HEK293T (cell line): ENCODE measurements at regions not wholly inside any gene's neighbourhood (a gene's known extent, or its start where the extent isn't known, plus 50 kb on each side); places are given as distances from the start of the nearest gene placed in this dataset.

Source experiments
- CTCF ChIA-PET: fragments of 350-600 bp; formaldehyde crosslinking; extraction: SDS; loops from one replicate; lab custom pipeline; 2021; ENCODE audit warnings: antibody characterized with exemption, inconsistent platforms; lab: Yijun Ruan, JAX
- POLR2A ChIA-PET: fragments of 350-600 bp; formaldehyde crosslinking; extraction: SDS; loops from one replicate; lab custom pipeline; 2020; ENCODE audit warnings: antibody characterized with exemption, inconsistent platforms; lab: Yijun Ruan, JAX
- DNase-seq: peaks from one replicate; pipeline ENCODE4 v3.0.0; 2012; ENCODE audit warnings: mixed read lengths; ENCODE audit errors: extremely low spot score
- ARNT ChIP-seq: fragments of 450-650 bp; IDR thresholded peaks from 2 replicates; pipeline ENCODE4 v1.6.1; 2017; ENCODE audit warnings: mild to moderate bottlenecking
- BHLHE40 ChIP-seq: fragments of 450-650 bp; IDR thresholded peaks from 2 replicates; pipeline ENCODE4 v1.6.1; 2016; ENCODE audit warnings: mild to moderate bottlenecking, moderate library complexity, borderline replicate concordance
- CTBP1 ChIP-seq: fragments of 450-650 bp; IDR thresholded peaks from 2 replicates; pipeline ENCODE4 v1.6.1; 2016; ENCODE audit warnings: borderline replicate concordance
- ELF4 ChIP-seq: fragments of 450-650 bp; IDR thresholded peaks from 2 replicates; pipeline ENCODE4 v1.6.1; 2017; ENCODE audit warnings: antibody characterized with exemption
- FOXA1 ChIP-seq: fragments of 450-650 bp; IDR thresholded peaks from 2 replicates; pipeline ENCODE4 v1.6.1; 2016; ENCODE audit warnings: mild to moderate bottlenecking
- FOXK2 ChIP-seq: fragments of 450-650 bp; IDR thresholded peaks from 2 replicates; pipeline ENCODE4 v1.6.1; 2016; ENCODE audit warnings: mild to moderate bottlenecking
- FOXM1 ChIP-seq: fragments of 450-650 bp; IDR thresholded peaks from 2 replicates; pipeline ENCODE4 v1.6.1; 2017; ENCODE audit warnings: mild to moderate bottlenecking, borderline replicate concordance
- HDGF ChIP-seq: fragments of 450-650 bp; IDR thresholded peaks from 2 replicates; pipeline ENCODE4 v1.6.1; 2017; ENCODE audit warnings: antibody characterized with exemption, borderline replicate concordance
- L3MBTL2 ChIP-seq: fragments of 450-650 bp; conservative IDR thresholded peaks from 2 replicates; pipeline ENCODE4 v1.6.1; 2016; ENCODE audit warnings: mild to moderate bottlenecking
- LEF1 ChIP-seq: fragments of 450-650 bp; IDR thresholded peaks from 2 replicates; pipeline ENCODE4 v1.6.1; 2017; ENCODE audit warnings: mild to moderate bottlenecking, borderline replicate concordance
- NFRKB ChIP-seq: fragments of 450-650 bp; IDR thresholded peaks from 2 replicates; pipeline ENCODE4 v1.6.1; 2016; ENCODE audit warnings: mild to moderate bottlenecking, moderate library complexity
- SP1 ChIP-seq: fragments of 450-650 bp; IDR thresholded peaks from 2 replicates; pipeline ENCODE4 v1.6.1; 2017
- SUZ12 ChIP-seq: fragments of 450-650 bp; IDR thresholded peaks from 2 replicates; pipeline ENCODE4 v1.6.1; 2016; ENCODE audit warnings: mild to moderate bottlenecking
- TARDBP ChIP-seq: fragments of 450-650 bp; IDR thresholded peaks from 2 replicates; pipeline ENCODE4 v1.6.1; 2016
- ZNF384 ChIP-seq: fragments of 450-650 bp; IDR thresholded peaks from 2 replicates; pipeline ENCODE4 v1.6.1; 2016
- TF ChIP-seq, protein P1 (sequence below): fragments of 450-650 bp; IDR thresholded peaks from 2 replicates; pipeline ENCODE4 v1.6.1; 2016

GRCh38 chr7:27462575-27463270 lies 200.0 kb downstream of the HIBADH start:
- CTCF ChIA-PET = no interaction called here
- no peak for DNase-seq
- POLR2A ChIA-PET = no interaction called here
- TF ChIP-seq SP1 = no peak
- TF ChIP-seq SUZ12 = no peak
- TF ChIP-seq ZNF384 = no peak
- no peak for TF ChIP-seq FOXA1
- TF ChIP-seq ELF4 = no peak
- no peak for TF ChIP-seq FOXK2
- no peak for TF ChIP-seq TARDBP
- TF ChIP-seq HDGF = no peak
- no peak for TF ChIP-seq NFRKB
- no peak for TF ChIP-seq L3MBTL2
- no peak for TF ChIP-seq CTBP1
- TF ChIP-seq, protein P1, sequence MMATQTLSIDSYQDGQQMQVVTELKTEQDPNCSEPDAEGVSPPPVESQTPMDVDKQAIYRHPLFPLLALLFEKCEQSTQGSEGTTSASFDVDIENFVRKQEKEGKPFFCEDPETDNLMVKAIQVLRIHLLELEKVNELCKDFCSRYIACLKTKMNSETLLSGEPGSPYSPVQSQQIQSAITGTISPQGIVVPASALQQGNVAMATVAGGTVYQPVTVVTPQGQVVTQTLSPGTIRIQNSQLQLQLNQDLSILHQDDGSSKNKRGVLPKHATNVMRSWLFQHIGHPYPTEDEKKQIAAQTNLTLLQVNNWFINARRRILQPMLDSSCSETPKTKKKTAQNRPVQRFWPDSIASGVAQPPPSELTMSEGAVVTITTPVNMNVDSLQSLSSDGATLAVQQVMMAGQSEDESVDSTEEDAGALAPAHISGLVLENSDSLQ = no peak
- TF ChIP-seq LEF1 = no peak
- no peak for TF ChIP-seq FOXM1
- TF ChIP-seq ARNT = no peak
- no peak for TF ChIP-seq BHLHE40

- CTCF ChIA-PET = no interaction called here
- TF ChIP-seq ARNT (no peak), TARDBP (no peak), NFRKB (no peak), ELF4 (no peak), CTBP1 (no peak), FOXK2 (no peak), FOXA1 (no peak), HDGF (no peak), BHLHE40 (no peak), SUZ12 (no peak), ZNF384 (no peak), LEF1 (no peak), L3MBTL2 (no peak)
- TF ChIP-seq, protein P1 = no peak
- DNase-seq = no peak
- POLR2A ChIA-PET = no interaction called here
Measured at GRCh38 chr7:27464970-27465369, 197.7 kb downstream of the HIBADH start.

DNA sequence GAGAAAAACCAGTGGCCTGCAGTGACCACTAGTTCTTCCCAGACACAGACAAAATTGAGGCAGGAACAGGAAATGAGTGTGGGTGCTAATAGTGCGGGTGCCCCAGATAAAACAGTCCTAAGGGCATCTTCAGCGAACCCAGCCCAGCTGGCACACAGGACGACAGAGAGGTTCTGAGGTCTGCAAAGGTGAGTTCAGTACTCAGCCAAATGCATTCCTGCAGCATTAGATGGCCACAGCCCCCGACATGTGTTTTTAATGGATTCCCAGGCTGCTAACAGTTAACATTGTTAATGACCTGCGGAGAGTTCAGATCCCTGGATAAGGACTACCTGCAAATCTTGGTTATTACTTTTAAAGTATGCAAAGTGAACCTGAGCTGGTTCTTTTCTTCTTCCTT lies 196.0 kb downstream of the HIBADH start:
- ChIA-PET POLR2A (interaction anchor here (0.8 kb wide), 1 partner anchor 11 kb away, joined by 3 read pairs; no protein-coding TSS in a partner anchor), CTCF (no interaction called here)
- DNase-seq = no peak
- TF ChIP-seq NFRKB (no peak), HDGF (no peak), SUZ12 (no peak)

DNA sequence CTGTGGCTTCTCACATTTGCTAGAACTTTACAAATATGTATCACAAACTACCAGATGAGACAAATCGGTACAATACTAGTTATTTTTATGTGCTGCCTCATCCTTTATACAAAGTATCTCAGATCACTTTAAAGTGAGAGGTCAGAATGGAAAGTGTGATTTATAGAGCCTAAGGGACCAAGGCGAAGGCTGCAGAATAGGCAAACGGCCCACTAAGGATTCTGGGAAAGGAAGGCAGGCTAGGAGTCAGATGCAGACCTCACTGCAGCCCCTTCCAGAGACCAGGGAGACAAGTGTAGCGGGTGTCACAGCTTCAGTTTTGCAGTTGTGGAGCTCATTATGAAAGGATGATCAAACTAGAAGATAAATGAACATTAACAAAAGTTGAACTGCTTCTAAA lies 190.6 kb downstream of the HIBADH start:
- CTCF ChIA-PET = no interaction called here
- POLR2A ChIA-PET = no interaction called here
- TF ChIP-seq TARDBP = no peak
- TF ChIP-seq ZNF384 = no peak
- TF ChIP-seq NFRKB = no peak
- TF ChIP-seq HDGF = no peak
- TF ChIP-seq SP1 = no peak
- TF ChIP-seq BHLHE40 = no peak
- TF ChIP-seq LEF1 = no peak
- no peak for TF ChIP-seq FOXK2
- TF ChIP-seq FOXA1 = no peak
- TF ChIP-seq FOXM1 = no peak
- no peak for TF ChIP-seq L3MBTL2
- TF ChIP-seq ARNT = no peak

More for the DNA sequence above, 190.6 kb downstream of the HIBADH start:
- no peak for DNase-seq
